ENCODE measurements at regions not wholly inside any gene's neighbourhood (a gene's known extent, or its start where the extent isn't known, plus 50 kb on each side); places are given as distances from the start of the nearest gene placed in this dataset.
"Not testable (repeated sequence)": the region's sequence is repeated elsewhere in the genome, so short reads cannot be mapped to it uniquely, and the experiment has no call there.

GRCh38 chr14:105707099-105707498, 180.7 kb downstream of the TMEM121 start:
- TF ChIP-seq CTCF (conservative IDR thresholded peaks at IDR 0.05; ENCODE audit: low read depth, low read length); EZH2 (IDR thresholded peaks at IDR 0.05; ENCODE audit: borderline replicate concordance, low read depth, low read length, poor library complexity, severe bottlenecking): not testable (repeated sequence)
